PFSK-1 (cell line): ENCODE measurements at regions not wholly inside any gene's neighbourhood (a gene's known extent, or its start where the extent isn't known, plus 50 kb on each side); places are given as distances from the start of the nearest gene placed in this dataset.

Source experiments
- POLR2AphosphoS5 ChIP-seq: IDR thresholded peaks from 2 replicates; pipeline ENCODE4 v1.6.1; 2012; ENCODE audit warnings: low read depth, mild to moderate bottlenecking, control low read depth, low read length, moderate library complexity
- REST ChIP-seq, 2 experiments: IDR thresholded peaks; 2 replicates each; pipeline versions ENCODE4 v1.6.1 to v1.8.0; 2011 to 2012; ENCODE audit warnings: low read depth in 2 of 2, low read length in 2 of 2, control low read depth in 1 of 2, inconsistent platforms in 1 of 2, mild to moderate bottlenecking in 1 of 2, moderate library complexity in 1 of 2; ENCODE audit not compliant: insufficient read depth in 1 of 2
- TAF1 ChIP-seq: IDR thresholded peaks from 2 replicates; pipeline ENCODE4 v1.6.1; 2012; ENCODE audit warnings: low read length, control low read depth, borderline replicate concordance; ENCODE audit not compliant: insufficient read depth

- TF ChIP-seq TAF1, result no peak
- no peak for TF ChIP-seq POLR2AphosphoS5
- no peak for TF ChIP-seq REST (IDR thresholded peaks at IDR 0.05; ENCODE audit: insufficient read depth in 1 of 2, low read depth in 2 of 2, low read length in 2 of 2)
Observed at GRCh38 chr4:164579270-164579942, 174.5 kb upstream of the SMIM31 start.
